GM12878 (cell line): ENCODE measurements at regions not wholly inside any gene's neighbourhood (a gene's known extent, or its start where the extent isn't known, plus 50 kb on each side); places are given as distances from the start of the nearest gene placed in this dataset.

ENCODE experiments used
- ATAC-seq: fragments of 200-7000 bp; cut with Tn5 transposase; 3 replicates; pipeline ENCODE4 v1.9.1; 2020; ENCODE audit warnings: mild to moderate bottlenecking, moderate library complexity
- BruUV-seq: library from RNA; stranded (reverse); fragments of 400-500 nt; replicated peaks from 2 replicates; lab custom pipeline; 2021; lab: Mats Ljungman, UMichigan
- CTCF ChIA-PET: fragments of 300-600 bp; sonication (Branson Sonifier 250); formaldehyde crosslinking; extraction: SDS; loops from one replicate; lab custom pipeline; 2021; ENCODE audit warnings: inconsistent platforms; lab: Yijun Ruan, JAX
- POLR2A ChIA-PET: fragments of 350-600 bp; formaldehyde crosslinking; extraction: SDS; loops from one replicate; lab custom pipeline; 2021; ENCODE audit warnings: inconsistent platforms; lab: Charles Lee
- RAD21 ChIA-PET: fragments of 300-600 bp; sonication (Branson Sonifier 250); formaldehyde crosslinking; loops from one replicate; lab custom pipeline; 2023; ENCODE audit warnings: antibody characterized with exemption; ENCODE audit not compliant: unreplicated experiment; lab: Charles Lee
- SMC1A ChIA-PET: fragments of 300-600 bp; sonication (Branson Sonifier 250); formaldehyde crosslinking; loops from one replicate; lab custom pipeline; 2023; ENCODE audit not compliant: unreplicated experiment, uncharacterized antibody; lab: Charles Lee
- DNase-seq: peaks from one replicate; pipeline ENCODE4 v3.0.0-alpha.2; 2011; ENCODE audit warnings: low read depth, low spot score
- FAIRE-seq: peaks from 3 replicates; lab custom pipeline; 2011; peaks lifted over from hg19 to GRCh38; lab: Jason Lieb, UNC
- H2AFZ ChIP-seq: 2 replicates; pipeline ENCODE4 v1.6.0; 2011; ENCODE audit warnings: low read depth, low read length, control low read depth; ENCODE audit not compliant: control insufficient read depth
- H3K27ac ChIP-seq: 2 replicates; pipeline ENCODE4 v1.5.1; 2011; ENCODE audit warnings: control low read depth; ENCODE audit not compliant: control insufficient read depth, insufficient read depth
- H3K27me3 ChIP-seq, 2 experiments: replicated peaks in 1 of 2; 2 replicates each; pipeline versions ENCODE4 v1.6.0 to v1.6.1; 2011; ENCODE audit warnings: low read length in 1 of 2; ENCODE audit not compliant: control insufficient read depth in 2 of 2, insufficient read depth in 2 of 2
- H3K36me3 ChIP-seq, 2 experiments: 2 replicates each; pipeline ENCODE4 v1.5.1; 2011; ENCODE audit warnings: low read length in 1 of 2; ENCODE audit not compliant: control insufficient read depth in 2 of 2, insufficient read depth in 2 of 2
- H3K4me1 ChIP-seq: 2 replicates; pipeline ENCODE4 v1.6.1; 2011; ENCODE audit warnings: mild to moderate bottlenecking, low read length, moderate library complexity, mixed read lengths; ENCODE audit not compliant: control insufficient read depth, insufficient read depth
- H3K4me2 ChIP-seq: 2 replicates; pipeline ENCODE4 v1.6.0; 2011; ENCODE audit warnings: control low read depth; ENCODE audit not compliant: control insufficient read depth, insufficient read depth
- H3K4me3 ChIP-seq: fragments of 200-600 bp; sonication (generic); 2 replicates; pipeline ENCODE4 v1.5.1; 2016
- H3K79me2 ChIP-seq: 2 replicates; pipeline ENCODE4 v1.6.0; 2011; ENCODE audit warnings: low read length; ENCODE audit not compliant: control insufficient read depth, insufficient read depth
- H3K9ac ChIP-seq: 2 replicates; pipeline ENCODE4 v1.8.0; 2011; ENCODE audit warnings: low read length, control low read depth, mixed read lengths; ENCODE audit not compliant: control insufficient read depth, insufficient read depth
- H3K9me3 ChIP-seq: replicated peaks from 3 replicates; pipeline ENCODE4 v1.5.1; 2011; ENCODE audit warnings: mild to moderate bottlenecking, low read length; ENCODE audit not compliant: control insufficient read depth, insufficient read depth
- H4K20me1 ChIP-seq: 2 replicates; pipeline ENCODE4 v1.6.0; 2011; ENCODE audit not compliant: control insufficient read depth, insufficient read depth
- ASH2L ChIP-seq: fragments of 300-600, 200-600 bp; sonication (generic); IDR thresholded peaks from 2 replicates; pipeline ENCODE4 v1.6.1; 2017; ENCODE audit warnings: low read depth, mild to moderate bottlenecking, borderline replicate concordance
- BMI1 ChIP-seq: fragments of 450-650 bp; IDR thresholded peaks from 2 replicates; pipeline ENCODE4 v1.6.1; 2016; ENCODE audit warnings: mild to moderate bottlenecking, moderate library complexity, borderline replicate concordance
- CEBPZ ChIP-seq: fragments of 150-350 bp; IDR thresholded peaks from 2 replicates; pipeline ENCODE4 v1.6.1; 2016; ENCODE audit warnings: low read depth, low read length
- DPF2 ChIP-seq: fragments of 450-650 bp; IDR thresholded peaks from 2 replicates; pipeline ENCODE4 v1.6.1; 2017; ENCODE audit warnings: mild to moderate bottlenecking
- ESRRA ChIP-seq: IDR thresholded peaks from 2 replicates; pipeline ENCODE4 v1.6.1; 2012; ENCODE audit warnings: mild to moderate bottlenecking, low read length, improper control_type of control experiment
- LARP7 ChIP-seq: fragments of 450-650 bp; IDR thresholded peaks from 2 replicates; pipeline ENCODE4 v1.6.1; 2017; ENCODE audit warnings: mild to moderate bottlenecking
- MEF2B ChIP-seq: fragments of 450-650 bp; IDR thresholded peaks from 2 replicates; pipeline ENCODE4 v1.6.1; 2018; ENCODE audit warnings: mild to moderate bottlenecking, moderate library complexity; ENCODE audit not compliant: partially characterized antibody, poor library complexity, severe bottlenecking
- NKRF ChIP-seq: fragments of 450-650 bp; conservative IDR thresholded peaks from 2 replicates; pipeline ENCODE4 v1.6.1; 2017; ENCODE audit warnings: mild to moderate bottlenecking, moderate library complexity
- NR2C2 ChIP-seq: IDR thresholded peaks from 2 replicates; pipeline ENCODE4 v1.6.1; 2011; ENCODE audit warnings: borderline replicate concordance, low read depth; ENCODE audit not compliant: control insufficient read depth, insufficient read length
- PBX3 ChIP-seq: IDR thresholded peaks from 2 replicates; pipeline ENCODE4 v1.6.1; 2011; ENCODE audit warnings: mild to moderate bottlenecking, low read depth, low read length, moderate library complexity; ENCODE audit not compliant: insufficient replicate concordance
- PRDM15 ChIP-seq: fragments of 450-650 bp; formaldehyde crosslinking; IDR thresholded peaks from 2 replicates; pipeline ENCODE4 v1.4.0; 2020; ENCODE audit warnings: mild to moderate bottlenecking, moderate library complexity
- RB1 ChIP-seq: fragments of 450-650 bp; formaldehyde crosslinking; IDR thresholded peaks from 2 replicates; pipeline ENCODE4 v1.6.1; 2017; ENCODE audit warnings: mild to moderate bottlenecking, borderline replicate concordance
- USF2 ChIP-seq: IDR thresholded peaks from 2 replicates; pipeline ENCODE4 v1.6.1; 2011; ENCODE audit warnings: low read depth, low read length, improper control_type of control experiment, borderline replicate concordance
- ZNF217 ChIP-seq: fragments of 450-650 bp; IDR thresholded peaks from 2 replicates; pipeline ENCODE4 v1.6.1; 2017; ENCODE audit warnings: antibody characterized with exemption, mild to moderate bottlenecking
- whole genome bisulfite sequencing: methylation state at CpG from one replicate; pipeline ENCODE4 v1.1.6; 2016; ENCODE audit warnings: low lambda C conversion rate; ENCODE audit not compliant: insufficient replicate concordance, insufficient coverage; ENCODE audit errors: missing lambda C conversion rate; 5-methylcytosine and 5-hydroxymethylcytosine counted together
- in situ Hi-C: fragments of 300-500 bp; cut with MboI; formaldehyde crosslinking; loops from 9 replicates; pipeline ENCODE4 v1.14.3; 2018; ENCODE audit warnings: mixed read lengths
- intact Hi-C: fragments of 100-400 bp; cut with micrococcal nuclease; formaldehyde crosslinking; loops from one replicate; pipeline ENCODE4 v1.14.2; 2022; ENCODE audit not compliant: unreplicated experiment

GRCh38 chr20:24868959-24869358 is 80.1 kb upstream of the CST7 start:
- POLR2A ChIA-PET: no interaction called here
- TF ChIP-seq BMI1 (no peak), LARP7 (no peak), ASH2L (no peak), ZNF217 (no peak), NR2C2 (no peak), PBX3 (no peak), RB1 (no peak), CEBPZ (no peak), USF2 (no peak), DPF2 (no peak), NKRF (no peak), PRDM15 (CRISPR knock-in tag) (no peak), ESRRA (no peak), MEF2B (no peak)

More at GRCh38 chr20:24868959-24869358, 80.1 kb upstream of the CST7 start:
- no peaks in the 10 kb centered on the region for H3K27me3 ChIP-seq
- H2AFZ ChIP-seq: no peak overlapping the region
- no peaks in the 10 kb centered on the region for H3K79me2 ChIP-seq
- 64% methylated on average over 6 of the region's 6 CpGs for WGBS
- no peak overlapping the region for H3K27ac ChIP-seq
- DNase-seq (no peak), FAIRE-seq (no peak), ATAC-seq (no peak)
- H3K36me3 ChIP-seq: no peaks in the 10 kb centered on the region
- intact Hi-C loops (no loop called here), in situ Hi-C loops (no loop called here)
- H3K4me1 ChIP-seq: peaks cover 24% of the 10 kb centered on the region
- RAD21 ChIA-PET: no interaction called here
- CTCF ChIA-PET: no interaction called here
- no TSS peak for BruUV-seq
- H3K9me3 ChIP-seq: peaks cover 11% of the 10 kb centered on the region; the same call in 2 of the 3 replicates
- no peak overlapping the region for H3K4me3 ChIP-seq
- no peak overlapping the region for H3K9ac ChIP-seq
- SMC1A ChIA-PET: no interaction called here
- H3K4me2 ChIP-seq: no peak overlapping the region
- no peaks in the 10 kb centered on the region for H4K20me1 ChIP-seq
